Kidney (tissue), 13 donors: ENCODE measurements at regions not wholly inside any gene's neighbourhood (a gene's known extent, or its start where the extent isn't known, plus 50 kb on each side); places are given as distances from the start of the nearest gene placed in this dataset.

Experiments used
- DNase-seq, 5 donors: peaks; one replicate each; pipeline ENCODE4 v3.0.0-alpha.2; 2013 to 2020
- FAIRE-seq: peaks from 2 replicates; lab custom pipeline; 2012; peaks lifted over from hg19 to GRCh38; lab: Jason Lieb, UNC
- H3K27ac ChIP-seq, 2 donors: one replicate each; pipeline ENCODE4 v1.7.0; 2013; ENCODE audit warnings: low read depth in 2 of 2, low read length in 2 of 2, inconsistent platforms in 1 of 2
- H3K27me3 ChIP-seq: one replicate; pipeline ENCODE4 v1.7.1; 2013; ENCODE audit warnings: low read length, inconsistent platforms; ENCODE audit not compliant: control insufficient read depth, insufficient read depth
- H3K36me3 ChIP-seq, 3 donors: one replicate each; pipeline versions ENCODE4 v1.7.0 to v1.7.1; 2013; ENCODE audit warnings: low read length in 3 of 3, control low read depth in 1 of 3, inconsistent platforms in 1 of 3; ENCODE audit not compliant: insufficient read depth in 3 of 3, control insufficient read depth in 2 of 3
- H3K4me1 ChIP-seq, 3 donors: one replicate each; pipeline versions ENCODE4 v1.7.0 to v1.7.1; 2013; ENCODE audit warnings: low read length in 3 of 3, inconsistent platforms in 1 of 3, low read depth in 1 of 3; ENCODE audit not compliant: control insufficient read depth in 2 of 3, insufficient read depth in 2 of 3
- H3K4me3 ChIP-seq, 3 donors: one replicate each; pipeline versions ENCODE4 v1.7.0 to v1.8.1; 2013; ENCODE audit warnings: low read length in 3 of 3, control low read depth in 1 of 3, inconsistent platforms in 1 of 3
- H3K9ac ChIP-seq, 3 donors: one replicate each; pipeline versions ENCODE4 v1.7.0 to v1.7.1; 2013; ENCODE audit warnings: low read length in 3 of 3, control low read depth in 1 of 3, inconsistent platforms in 1 of 3
- H3K9me3 ChIP-seq, 3 donors: one replicate each; pipeline versions ENCODE4 v1.7.0 to v1.7.1; 2013; ENCODE audit warnings: low read length in 3 of 3, control low read depth in 1 of 3, inconsistent platforms in 1 of 3; ENCODE audit not compliant: control insufficient read depth in 2 of 3, insufficient read depth in 1 of 3
- intact Hi-C: fragments of 100-400 bp; cut with DNase I; formaldehyde crosslinking; loops from one replicate; pipeline ENCODE4 v1.11.1; 2022
- TF ChIP-seq, protein P1 (sequence below): IDR thresholded peaks from 3 replicates; pipeline ENCODE4 v1.5.1; 2012; ENCODE audit warnings: mild to moderate bottlenecking, moderate library complexity, borderline replicate concordance; ENCODE audit not compliant: insufficient read depth; ENCODE audit errors: extremely low read depth
- donor health status: control.
- donor health status: control.
- donor health status: control.
- donor health status: control.
- donor health status: control.
- donor health status: DM: yes; HTN: yes; CAD: no.
- donor health status: Normal renal cell carcinoma (clear cell type).

DNA sequence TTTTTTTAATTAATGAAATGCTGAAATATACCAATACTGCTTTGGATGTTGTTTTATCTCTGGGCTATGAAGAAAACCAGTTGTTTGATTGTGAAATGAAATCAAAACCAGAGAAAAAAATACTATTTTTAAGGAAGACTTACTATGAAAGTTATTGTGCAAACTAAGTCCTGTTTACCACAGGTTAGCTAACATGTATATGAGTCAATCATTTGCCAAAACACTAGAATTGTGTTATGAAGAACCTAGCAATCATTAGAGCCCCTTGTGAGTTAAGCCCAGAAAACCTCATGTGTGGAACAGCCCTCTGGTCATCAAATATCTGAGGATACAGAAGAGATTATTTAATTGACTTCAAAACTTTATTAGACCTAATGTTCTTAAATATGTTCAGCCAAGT, 83.7 kb downstream of the FAT3 start:
- DNase-seq (no peak), FAIRE-seq (no peak)
- no peak overlapping the region for H3K4me3 ChIP-seq
- H3K9me3 ChIP-seq = no peaks in the 10 kb centered on the region
- no peaks in the 10 kb centered on the region for H3K36me3 ChIP-seq
- TF ChIP-seq, protein P1, sequence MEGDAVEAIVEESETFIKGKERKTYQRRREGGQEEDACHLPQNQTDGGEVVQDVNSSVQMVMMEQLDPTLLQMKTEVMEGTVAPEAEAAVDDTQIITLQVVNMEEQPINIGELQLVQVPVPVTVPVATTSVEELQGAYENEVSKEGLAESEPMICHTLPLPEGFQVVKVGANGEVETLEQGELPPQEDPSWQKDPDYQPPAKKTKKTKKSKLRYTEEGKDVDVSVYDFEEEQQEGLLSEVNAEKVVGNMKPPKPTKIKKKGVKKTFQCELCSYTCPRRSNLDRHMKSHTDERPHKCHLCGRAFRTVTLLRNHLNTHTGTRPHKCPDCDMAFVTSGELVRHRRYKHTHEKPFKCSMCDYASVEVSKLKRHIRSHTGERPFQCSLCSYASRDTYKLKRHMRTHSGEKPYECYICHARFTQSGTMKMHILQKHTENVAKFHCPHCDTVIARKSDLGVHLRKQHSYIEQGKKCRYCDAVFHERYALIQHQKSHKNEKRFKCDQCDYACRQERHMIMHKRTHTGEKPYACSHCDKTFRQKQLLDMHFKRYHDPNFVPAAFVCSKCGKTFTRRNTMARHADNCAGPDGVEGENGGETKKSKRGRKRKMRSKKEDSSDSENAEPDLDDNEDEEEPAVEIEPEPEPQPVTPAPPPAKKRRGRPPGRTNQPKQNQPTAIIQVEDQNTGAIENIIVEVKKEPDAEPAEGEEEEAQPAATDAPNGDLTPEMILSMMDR = no peak
- H3K27me3 ChIP-seq = no peaks in the 10 kb centered on the region
- no peaks in the 10 kb centered on the region for H3K4me1 ChIP-seq
- intact Hi-C loops = no loop called here
- H3K9ac ChIP-seq = no peak overlapping the region
- no peak overlapping the region for H3K27ac ChIP-seq

GRCh38 chr11:92311616-92312449, 87.2 kb downstream of the FAT3 start:
- Histone ChIP-seq H3K27me3 (no peaks in the 10 kb centered on the region), H3K36me3 (no peaks in the 10 kb centered on the region), H3K4me3 (no peak overlapping the region), H3K9ac (no peak overlapping the region), H3K4me1 (no peaks in the 10 kb centered on the region), H3K27ac (no peak overlapping the region), H3K9me3 (no peaks in the 10 kb centered on the region)
- intact Hi-C loops = no loop called here
- FAIRE-seq (no peak), DNase-seq (no peak)
- TF ChIP-seq, protein P1 = no peak

- H3K9ac ChIP-seq = no peak overlapping the region
- H3K36me3 ChIP-seq = no peaks in the 10 kb centered on the region
- no peak overlapping the region for H3K4me3 ChIP-seq
- FAIRE-seq (no peak), DNase-seq (no peak)
- intact Hi-C loops = no loop called here
- TF ChIP-seq, protein P1 = no peak
- no peaks in the 10 kb centered on the region for H3K9me3 ChIP-seq
- no peaks in the 10 kb centered on the region for H3K27me3 ChIP-seq
- no peaks in the 10 kb centered on the region for H3K4me1 ChIP-seq
- H3K27ac ChIP-seq = no peak overlapping the region
Observed at GRCh38 chr11:92313784-92314183, 89.2 kb downstream of the FAT3 start.

DNA sequence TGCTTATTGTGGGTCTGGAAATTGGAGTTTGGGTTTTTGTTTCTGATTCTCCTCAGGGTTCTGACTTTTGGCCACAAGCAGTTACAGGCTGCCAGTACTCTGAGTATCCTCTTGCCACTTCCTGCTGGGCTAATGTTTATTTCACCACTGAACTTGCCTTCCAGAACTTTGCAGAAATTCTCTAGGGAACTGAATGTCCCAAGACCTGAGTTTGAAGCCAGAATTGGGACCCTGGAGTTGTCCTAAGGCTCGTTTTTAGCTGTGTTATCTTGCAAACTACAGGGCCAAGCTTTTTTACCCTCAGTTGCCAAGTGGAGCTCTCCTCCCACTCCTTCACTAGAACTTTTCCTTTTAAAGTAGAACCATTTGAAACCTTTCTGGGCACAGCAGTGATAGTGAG, 89.9 kb downstream of the FAT3 start:
- H3K4me1 ChIP-seq = no peaks in the 10 kb centered on the region
- DNase-seq (no peak), FAIRE-seq (no peak)
- intact Hi-C loops = no loop called here
- H3K27ac ChIP-seq = no peak overlapping the region
- no peaks in the 10 kb centered on the region for H3K36me3 ChIP-seq
- no peak overlapping the region for H3K9ac ChIP-seq
- TF ChIP-seq, protein P1 = no peak
- no peaks in the 10 kb centered on the region for H3K9me3 ChIP-seq
- H3K4me3 ChIP-seq = no peak overlapping the region
- H3K27me3 ChIP-seq = no peaks in the 10 kb centered on the region
